ENCODE measurements at regions not wholly inside any gene's neighbourhood (a gene's known extent, or its start where the extent isn't known, plus 50 kb on each side); places are given as distances from the start of the nearest gene placed in this dataset.
"Not testable (repeated sequence)": the region's sequence is repeated elsewhere in the genome, so short reads cannot be mapped to it uniquely, and the experiment has no call there.

GRCh38 chr12:131610891-131611290 is 100.0 kb upstream of the SFSWAP start:
- no peak for DNase-seq

DNA sequence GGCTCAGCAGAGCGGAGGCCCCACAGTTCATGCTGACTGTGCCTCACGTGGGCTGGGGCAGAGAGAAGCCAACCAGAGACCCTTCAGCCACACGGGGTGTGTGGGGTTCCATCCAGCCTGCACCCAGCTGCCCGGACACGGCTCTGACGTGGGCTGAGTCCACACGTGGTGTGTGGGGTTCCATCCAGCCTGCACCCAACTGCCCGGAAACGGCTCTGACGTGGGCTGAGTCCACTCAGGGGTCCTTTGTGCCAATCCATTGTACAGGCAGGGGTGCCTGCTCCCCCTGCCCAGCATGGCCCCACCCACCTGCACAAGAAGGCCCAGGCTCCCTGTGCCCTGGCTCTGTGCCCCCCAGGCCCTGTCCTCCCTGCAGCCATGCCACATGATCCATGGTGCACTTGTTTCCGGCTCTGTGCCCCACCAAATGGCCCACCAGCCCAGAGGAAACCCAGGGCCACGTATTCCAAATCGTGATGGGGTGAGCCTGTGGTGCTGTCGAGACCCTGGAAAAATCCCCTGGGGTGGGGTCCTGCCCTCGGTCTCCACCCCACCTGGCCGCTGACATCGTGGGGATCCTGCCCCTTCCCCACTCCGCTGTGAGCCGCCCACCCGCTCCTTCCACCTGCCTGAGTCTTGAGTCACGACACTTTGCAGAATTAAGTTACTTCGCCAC is 99.3 kb upstream of the SFSWAP start:
- no peak for DNase-seq

GRCh38 chr12:131612092-131612755 is 98.7 kb upstream of the SFSWAP start:
- no peak for DNase-seq

- no peak for DNase-seq
Observed at GRCh38 chr12:131613186-131613585, 97.7 kb upstream of the SFSWAP start.

DNA sequence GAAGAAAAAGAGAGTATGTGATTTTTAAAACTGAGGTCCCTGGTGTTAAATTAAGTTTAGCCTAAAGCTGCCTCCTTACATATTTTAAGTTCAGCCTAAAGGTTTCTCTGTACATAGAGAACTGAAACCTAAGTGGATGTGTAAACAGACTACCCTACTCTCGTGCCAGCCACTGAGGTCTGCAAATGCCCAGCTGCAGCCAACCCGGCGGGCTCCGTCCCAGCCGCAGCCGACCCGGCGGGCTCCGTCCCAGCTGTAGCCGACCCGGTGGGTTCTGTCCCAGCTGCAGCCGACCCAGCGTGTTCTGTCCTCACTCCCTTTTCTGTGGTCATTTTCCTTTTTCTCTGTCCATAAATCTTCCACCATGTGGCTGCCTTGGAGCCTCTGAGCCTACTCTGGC is 97.2 kb upstream of the SFSWAP start:
- no peak for DNase-seq

DNA sequence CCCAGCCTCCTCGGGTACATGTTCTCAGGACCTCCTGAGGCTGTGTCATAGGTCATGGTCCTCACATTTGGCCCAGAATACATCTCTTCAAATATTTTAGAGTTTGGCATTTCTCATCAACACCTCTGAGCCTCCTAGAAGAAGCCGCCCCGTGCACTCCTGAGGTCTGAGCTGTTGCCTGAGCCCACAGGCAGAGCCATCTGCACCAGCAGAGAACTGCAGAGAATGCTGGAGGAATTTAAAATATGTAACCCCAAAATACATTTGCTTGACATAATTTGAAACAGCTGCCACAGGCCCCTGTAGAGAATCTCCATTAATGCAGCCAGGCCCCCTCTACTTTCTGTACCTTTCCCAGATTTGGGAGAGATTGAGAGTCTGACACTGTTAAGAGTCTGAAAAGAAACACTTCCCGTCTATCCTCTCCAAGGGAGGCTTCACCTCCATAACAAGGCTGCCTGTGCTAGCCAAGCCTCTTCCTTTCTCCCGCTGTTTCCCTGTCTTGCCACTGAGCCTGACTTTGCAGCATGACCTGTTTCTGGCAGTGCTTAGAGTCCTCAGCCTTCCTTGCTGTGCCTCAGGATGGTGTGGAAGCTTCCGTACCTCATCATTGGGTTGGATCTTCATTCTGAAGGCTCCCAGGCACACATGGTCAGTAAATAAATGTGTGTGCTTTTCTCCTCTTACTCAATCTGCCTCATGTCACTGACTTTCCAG is 95.4 kb upstream of the SFSWAP start:
- no peak for DNase-seq

GRCh38 chr12:131616043-131616700 is 94.7 kb upstream of the SFSWAP start:
- DNase-seq: no peak

DNA sequence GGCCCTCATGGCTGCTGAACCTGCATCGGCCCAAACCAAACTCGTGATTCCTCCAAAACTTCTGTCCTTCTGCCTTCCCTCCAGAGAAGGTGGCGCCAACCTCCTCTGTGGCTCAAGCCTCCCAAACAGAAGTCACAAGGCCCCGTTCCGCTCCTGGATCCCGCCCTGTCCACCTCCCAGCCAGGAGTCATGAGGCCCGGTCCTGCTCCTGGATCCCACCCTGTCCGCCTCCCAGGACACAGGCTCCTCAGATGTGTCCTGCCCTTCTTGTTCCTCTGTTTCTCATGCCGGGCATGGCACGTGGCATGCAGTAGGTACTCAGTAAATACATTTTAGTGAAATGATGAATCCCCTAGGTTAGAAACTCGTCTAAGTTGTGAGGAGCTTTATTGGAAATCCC is 94.2 kb upstream of the SFSWAP start:
- DNase-seq: no peak

DNA sequence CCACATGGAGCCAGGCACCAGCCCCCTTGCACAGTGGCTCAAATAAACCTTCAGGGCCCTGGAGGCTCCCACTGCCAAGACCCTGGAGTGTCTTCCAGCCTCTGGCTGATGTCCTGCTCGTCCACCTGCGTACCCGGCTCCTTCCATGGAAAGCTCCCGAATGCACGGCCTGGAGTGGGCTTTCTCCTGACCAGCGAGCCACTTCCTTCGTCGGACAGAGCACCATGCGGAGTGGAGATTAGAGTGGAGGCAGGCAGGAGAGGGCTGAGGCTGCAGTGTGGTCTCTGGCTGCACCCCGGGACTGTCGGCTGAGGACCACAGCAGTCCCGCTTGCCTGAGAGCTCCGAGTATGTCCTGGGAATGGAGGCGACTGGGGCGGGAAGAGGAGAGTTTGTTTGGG is 93.7 kb upstream of the SFSWAP start:
- no peak for DNase-seq

DNA sequence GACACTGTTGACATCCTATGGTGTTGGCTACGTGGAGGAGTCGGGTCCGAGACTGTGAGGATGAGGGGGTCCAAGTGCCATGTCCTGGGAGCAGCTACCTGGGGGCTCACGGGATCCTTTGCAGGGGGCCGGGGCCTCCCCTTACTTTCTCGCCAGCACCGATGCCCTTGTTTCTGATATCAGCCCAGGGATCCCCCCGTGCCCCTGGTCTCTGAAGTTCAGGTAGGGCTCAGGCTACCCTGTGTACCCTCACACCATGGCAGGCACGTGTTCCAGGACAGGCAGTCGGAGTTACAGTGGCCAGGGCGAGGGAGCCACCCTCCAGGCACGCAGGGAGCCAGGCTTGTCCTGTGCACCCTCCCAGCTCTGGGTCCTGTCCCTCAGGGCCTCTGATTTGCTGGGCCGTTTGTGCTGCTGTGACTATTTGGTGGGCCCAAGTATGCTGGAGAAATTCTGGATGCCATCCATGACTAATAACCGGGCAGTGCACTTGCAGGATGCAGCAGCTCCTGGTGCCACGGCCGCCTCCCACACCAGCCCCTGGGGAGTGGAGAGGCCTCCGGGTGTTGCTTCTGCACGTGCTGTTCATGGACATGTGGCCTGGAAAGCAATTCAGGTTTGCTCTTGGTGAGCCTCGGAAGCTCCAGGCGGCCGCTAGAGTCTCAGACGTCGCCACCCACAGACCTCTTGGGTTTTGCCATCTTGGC is 93.1 kb upstream of the SFSWAP start:
- DNase-seq: no peak

DNA sequence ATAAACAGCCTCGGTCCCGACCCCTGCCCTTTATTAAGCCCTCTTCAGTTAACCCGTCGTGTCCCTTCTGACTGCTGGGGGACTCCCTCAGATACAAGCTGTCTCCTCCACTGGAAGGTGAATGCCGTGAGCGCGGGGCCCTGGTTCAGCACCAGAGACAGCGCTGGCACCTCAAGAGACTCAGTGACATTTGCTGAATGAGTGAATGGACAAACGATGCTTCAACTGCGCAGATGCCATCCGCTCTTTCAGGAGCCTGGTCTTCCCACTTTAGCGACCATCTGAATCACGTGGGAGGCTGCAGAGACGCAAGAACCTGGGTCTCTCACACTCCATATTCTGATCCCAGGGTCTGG is 92.6 kb upstream of the SFSWAP start:
- no peak for DNase-seq

GRCh38 chr12:131618701-131619100 is 92.2 kb upstream of the SFSWAP start:
- no peak for DNase-seq

DNA sequence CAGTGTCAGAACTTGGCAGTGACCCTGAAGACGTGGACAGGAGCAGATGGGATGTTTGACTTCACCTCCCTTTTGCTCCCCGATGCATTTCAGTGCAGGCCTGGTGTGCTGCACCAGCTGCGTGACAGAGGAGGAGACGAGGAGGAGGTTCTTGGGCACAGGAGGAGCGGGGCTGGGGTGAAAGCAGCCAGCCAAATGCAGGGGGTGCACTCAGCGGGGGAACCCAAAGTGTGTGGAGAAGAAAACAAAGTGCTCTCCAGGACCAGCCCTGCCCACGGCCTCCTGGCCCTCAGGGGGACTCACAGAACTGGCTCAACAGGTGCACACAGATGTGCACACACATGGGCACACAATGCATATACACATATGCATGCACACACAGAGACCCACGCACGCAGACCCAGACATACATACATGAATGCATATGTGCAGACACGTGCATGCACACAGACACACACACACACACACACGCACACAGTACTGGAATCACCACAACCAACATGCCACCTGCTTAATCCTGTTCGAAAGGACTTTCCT is 91.7 kb upstream of the SFSWAP start:
- no peak for DNase-seq

- no peak for DNase-seq
Observed at GRCh38 chr12:131619736-131620506, 91.0 kb upstream of the SFSWAP start.

- DNase-seq: no peak
Observed at GRCh38 chr12:131620520-131620919, 90.4 kb upstream of the SFSWAP start.

DNA sequence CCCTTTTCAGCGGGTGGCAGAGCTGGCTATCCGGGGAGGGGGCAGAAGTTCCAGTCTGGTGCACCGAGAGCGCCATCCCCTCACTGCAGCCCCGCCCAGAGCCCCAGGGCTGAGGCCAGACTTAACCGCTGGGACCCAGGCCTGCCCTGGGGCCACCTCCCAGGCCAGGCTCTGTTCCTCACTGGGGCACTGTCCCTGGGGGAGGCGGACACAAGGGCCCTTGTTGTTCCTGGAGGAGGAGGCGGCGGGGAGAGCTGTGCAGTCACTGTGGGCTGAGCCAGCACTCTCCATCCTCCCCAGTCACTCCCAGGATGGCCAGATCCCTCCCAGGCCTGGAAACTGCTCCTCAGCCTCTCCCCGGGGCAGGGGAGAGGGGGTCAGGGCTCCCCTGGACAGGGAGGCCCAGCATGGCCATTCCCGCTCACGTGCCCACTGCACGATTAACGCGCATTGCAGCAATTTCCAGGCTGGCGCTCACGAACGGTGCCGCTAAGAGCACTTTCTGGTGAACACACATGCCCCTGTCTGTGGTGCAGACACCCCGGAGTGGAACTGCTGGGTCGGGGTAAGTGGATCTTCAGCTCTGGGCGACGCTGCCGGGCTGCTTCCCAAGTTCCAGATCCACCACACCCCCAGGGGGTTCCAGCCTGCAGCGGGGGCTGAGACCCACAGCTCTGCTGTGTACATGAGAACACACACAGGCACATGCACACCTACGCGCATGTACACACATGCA is 89.8 kb upstream of the SFSWAP start:
- DNase-seq: no peak

- no peak for DNase-seq
Observed at GRCh38 chr12:131621701-131622421, 89.0 kb upstream of the SFSWAP start.

GRCh38 chr12:131622422-131622955 is 88.4 kb upstream of the SFSWAP start:
- no peak for DNase-seq

GRCh38 chr12:131623404-131624368 is 87.2 kb upstream of the SFSWAP start:
- not testable (repeated sequence) for DNase-seq

Measured in CD4-positive, alpha-beta T cell treated with Interferon gamma for 1 hour (primary cell).